Chondrocyte (in vitro differentiated cells): ENCODE measurements at regions not wholly inside any gene's neighbourhood (a gene's known extent, or its start where the extent isn't known, plus 50 kb on each side); places are given as distances from the start of the nearest gene placed in this dataset.

Experiments
- DNase-seq: peaks from one replicate; pipeline ENCODE4 v3.0.0; 2021; ENCODE audit warnings: mixed read lengths, low spot score
- H3K27ac Mint-ChIP-seq: one replicate; pipeline ENCODE4 v1.8.0; 2021; ENCODE audit warnings: mild to moderate bottlenecking, moderate library complexity, mixed read lengths; ENCODE audit not compliant: unreplicated experiment
- H3K27me3 Mint-ChIP-seq: 2 replicates; pipeline ENCODE4 v1.8.0; 2021; ENCODE audit warnings: low read depth, mixed read lengths
- H3K36me3 Mint-ChIP-seq: 2 replicates; pipeline ENCODE4 v1.8.0; 2021; ENCODE audit warnings: low read depth, mixed read lengths
- H3K4me1 Mint-ChIP-seq: 2 replicates; pipeline ENCODE4 v1.8.0; 2021; ENCODE audit warnings: low read depth, mild to moderate bottlenecking, mixed read lengths
- H3K4me3 Mint-ChIP-seq: one replicate; pipeline ENCODE4 v1.8.0; 2021; ENCODE audit warnings: mild to moderate bottlenecking, moderate library complexity, mixed read lengths; ENCODE audit not compliant: unreplicated experiment
- H3K9me3 Mint-ChIP-seq: 2 replicates; pipeline ENCODE4 v1.8.0; 2021; ENCODE audit warnings: low read depth, mixed read lengths
- TF ChIP-seq, protein P1 (sequence below): fragments of 200-600 bp; sonication (generic); IDR thresholded peaks from 2 replicates; pipeline ENCODE4 v1.5.0; 2021; ENCODE audit warnings: antibody characterized with exemption, mild to moderate bottlenecking, moderate library complexity

GRCh38 chr1:193633093-193633492 lies 446.7 kb upstream of the B3GALT2 start:
- Mint-ChIP-seq H3K36me3 (no peaks in the 10 kb centered on the region), H3K27ac (no peak overlapping the region), H3K27me3 (no peaks in the 10 kb centered on the region), H3K4me3 (no peak overlapping the region), H3K9me3 (peaks cover 5% of the 10 kb centered on the region), H3K4me1 (peaks cover 17% of the 10 kb centered on the region)
- TF ChIP-seq, protein P1, sequence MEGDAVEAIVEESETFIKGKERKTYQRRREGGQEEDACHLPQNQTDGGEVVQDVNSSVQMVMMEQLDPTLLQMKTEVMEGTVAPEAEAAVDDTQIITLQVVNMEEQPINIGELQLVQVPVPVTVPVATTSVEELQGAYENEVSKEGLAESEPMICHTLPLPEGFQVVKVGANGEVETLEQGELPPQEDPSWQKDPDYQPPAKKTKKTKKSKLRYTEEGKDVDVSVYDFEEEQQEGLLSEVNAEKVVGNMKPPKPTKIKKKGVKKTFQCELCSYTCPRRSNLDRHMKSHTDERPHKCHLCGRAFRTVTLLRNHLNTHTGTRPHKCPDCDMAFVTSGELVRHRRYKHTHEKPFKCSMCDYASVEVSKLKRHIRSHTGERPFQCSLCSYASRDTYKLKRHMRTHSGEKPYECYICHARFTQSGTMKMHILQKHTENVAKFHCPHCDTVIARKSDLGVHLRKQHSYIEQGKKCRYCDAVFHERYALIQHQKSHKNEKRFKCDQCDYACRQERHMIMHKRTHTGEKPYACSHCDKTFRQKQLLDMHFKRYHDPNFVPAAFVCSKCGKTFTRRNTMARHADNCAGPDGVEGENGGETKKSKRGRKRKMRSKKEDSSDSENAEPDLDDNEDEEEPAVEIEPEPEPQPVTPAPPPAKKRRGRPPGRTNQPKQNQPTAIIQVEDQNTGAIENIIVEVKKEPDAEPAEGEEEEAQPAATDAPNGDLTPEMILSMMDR, result no peak
- no peak for DNase-seq

DNA sequence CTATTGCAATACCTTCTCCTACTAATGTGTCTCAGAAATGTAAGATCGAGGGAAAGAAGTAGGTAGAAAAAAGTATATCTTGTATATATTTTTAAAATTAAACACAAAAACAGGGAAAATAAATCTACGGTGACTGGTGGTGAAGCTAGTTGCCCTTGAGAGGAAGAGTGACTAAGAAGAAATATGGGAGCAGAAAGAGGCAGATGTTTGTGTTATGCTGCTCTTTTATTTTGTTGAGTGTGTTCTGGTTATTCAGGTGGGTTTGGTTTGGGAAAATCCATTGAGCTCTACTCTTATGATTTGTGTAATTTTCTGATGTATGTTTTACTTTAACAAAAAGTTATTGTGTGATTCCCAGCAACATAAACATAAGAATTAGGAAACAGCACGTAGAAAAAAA lies 444.9 kb upstream of the B3GALT2 start:
- Mint-ChIP-seq H3K4me3 (no peak overlapping the region), H3K27ac (no peak overlapping the region), H3K36me3 (no peaks in the 10 kb centered on the region), H3K4me1 (peaks cover 17% of the 10 kb centered on the region), H3K27me3 (no peaks in the 10 kb centered on the region), H3K9me3 (no peaks in the 10 kb centered on the region)
- TF ChIP-seq, protein P1, result no peak
- no peak for DNase-seq

GRCh38 chr1:193629875-193630274 lies 443.5 kb upstream of the B3GALT2 start:
- Mint-ChIP-seq H3K4me3 (no peak overlapping the region), H3K36me3 (no peaks in the 10 kb centered on the region), H3K4me1 (peaks cover 20% of the 10 kb centered on the region), H3K27ac (no peak overlapping the region), H3K27me3 (no peaks in the 10 kb centered on the region), H3K9me3 (no peaks in the 10 kb centered on the region)
- DNase-seq, result no peak
- TF ChIP-seq, protein P1, result no peak

GRCh38 chr1:193626695-193627094 lies 440.3 kb upstream of the B3GALT2 start:
- no peaks in the 10 kb centered on the region for H3K36me3 Mint-ChIP-seq
- DNase-seq, result no peak
- peaks cover 20% of the 10 kb centered on the region for H3K4me1 Mint-ChIP-seq
- no peaks in the 10 kb centered on the region for H3K27me3 Mint-ChIP-seq
- H3K9me3 Mint-ChIP-seq, result no peaks in the 10 kb centered on the region
- H3K27ac Mint-ChIP-seq, result no peak overlapping the region
- no peak overlapping the region for H3K4me3 Mint-ChIP-seq
- TF ChIP-seq, protein P1, result no peak

DNA sequence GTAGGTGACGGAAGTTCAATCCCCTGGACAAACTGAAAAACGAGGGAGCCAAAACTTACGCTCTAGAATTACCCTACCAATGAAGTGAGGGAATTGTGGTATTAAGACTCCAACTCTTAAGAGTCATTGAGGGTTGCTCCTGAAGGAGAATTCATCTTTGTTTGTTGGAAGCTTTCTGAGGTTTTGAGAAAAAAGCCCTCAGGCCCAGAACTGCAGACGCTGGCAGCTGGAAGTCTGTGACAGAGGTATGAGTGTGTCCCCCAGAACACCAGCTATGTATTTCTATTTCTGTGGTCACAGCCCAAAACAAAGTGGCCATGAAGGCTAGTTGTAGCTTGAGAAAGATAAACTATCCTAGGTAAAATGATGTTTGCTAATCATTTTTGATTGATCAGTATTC lies 438.8 kb upstream of the B3GALT2 start:
- Mint-ChIP-seq H3K27me3 (no peaks in the 10 kb centered on the region), H3K36me3 (no peaks in the 10 kb centered on the region), H3K4me1 (peaks cover 16% of the 10 kb centered on the region), H3K4me3 (no peak overlapping the region), H3K9me3 (no peaks in the 10 kb centered on the region), H3K27ac (no peak overlapping the region)
- TF ChIP-seq, protein P1, result no peak
- no peak for DNase-seq
